ENCODE measurements at regions not wholly inside any gene's neighbourhood (a gene's known extent, or its start where the extent isn't known, plus 50 kb on each side); places are given as distances from the start of the nearest gene placed in this dataset.

GRCh38 chr11:103656382-103656781 is 380.1 kb upstream of the DDI1 start:
- TF ChIP-seq CTCF (IDR thresholded peaks at IDR 0.05) (no peak), REST (IDR thresholded peaks at IDR 0.05; ENCODE audit: insufficient read depth in 1 of 2, low read depth in 2 of 2, low read length in 1 of 2) (no peak)
